RWPE2 (cell line): ENCODE measurements at regions not wholly inside any gene's neighbourhood (a gene's known extent, or its start where the extent isn't known, plus 50 kb on each side); places are given as distances from the start of the nearest gene placed in this dataset.

Experiments
- ATAC-seq: fragments of 200-7000 bp; cut with Tn5 transposase; 3 replicates; pipeline ENCODE4 v1.9.1; 2021; ENCODE audit warnings: low read depth
- DNase-seq: peaks from one replicate; pipeline ENCODE4 v3.0.0-alpha.2; 2020; ENCODE audit warnings: low spot score
- H3K27ac ChIP-seq: fragments of 450-650 bp; 2 replicates; pipeline ENCODE4 v1.5.1; 2017; ENCODE audit warnings: mild to moderate bottlenecking; ENCODE audit not compliant: poor library complexity, severe bottlenecking
- H3K27me3 ChIP-seq: fragments of 250-450 bp; sonication (Bioruptor Pico); 2 replicates; pipeline ENCODE4 v1.5.1; 2021; ENCODE audit warnings: mild to moderate bottlenecking, moderate library complexity; ENCODE audit not compliant: insufficient read depth, poor library complexity, severe bottlenecking
- H3K36me3 ChIP-seq: fragments of 250-450 bp; sonication (Bioruptor Pico); 2 replicates; pipeline ENCODE4 v1.5.1; 2020; ENCODE audit warnings: low read depth, mild to moderate bottlenecking, moderate library complexity
- H3K4me1 ChIP-seq: fragments of 250-450 bp; sonication (Bioruptor Pico); 2 replicates; pipeline ENCODE4 v1.5.1; 2021; ENCODE audit warnings: mild to moderate bottlenecking, moderate library complexity; ENCODE audit not compliant: insufficient read depth, poor library complexity, severe bottlenecking
- H3K4me3 ChIP-seq: fragments of 250-450 bp; sonication (Bioruptor Pico); 2 replicates; pipeline ENCODE4 v1.5.1; 2021; ENCODE audit warnings: mild to moderate bottlenecking, moderate library complexity; ENCODE audit not compliant: severe bottlenecking
- H3K9me3 ChIP-seq: fragments of 250-450 bp; sonication (Bioruptor Pico); 2 replicates; pipeline ENCODE4 v1.5.1; 2021; ENCODE audit warnings: mild to moderate bottlenecking, moderate library complexity; ENCODE audit not compliant: severe bottlenecking
- CTCF ChIP-seq: fragments of 450-650 bp; IDR thresholded peaks from one replicate; pipeline ENCODE4 v1.5.1; 2017; ENCODE audit warnings: mild to moderate bottlenecking, moderate library complexity; ENCODE audit not compliant: poor library complexity, severe bottlenecking

GRCh38 chr2:228613133-228613850 is 431.8 kb upstream of the SPHKAP start:
- Histone ChIP-seq H3K9me3 (no peaks in the 10 kb centered on the region), H3K4me3 (no peak overlapping the region), H3K27ac (no peak overlapping the region), H3K27me3 (no peaks in the 10 kb centered on the region), H3K36me3 (no peaks in the 10 kb centered on the region), H3K4me1 (peaks cover 11% of the 10 kb centered on the region)
- DNase-seq = no peak
- peak; percentile 92 for ATAC-seq
- TF ChIP-seq CTCF = no peak

GRCh38 chr2:228611171-228611570 is 429.7 kb upstream of the SPHKAP start:
- Histone ChIP-seq H3K4me1 (peaks cover 11% of the 10 kb centered on the region), H3K9me3 (no peaks in the 10 kb centered on the region), H3K27me3 (no peaks in the 10 kb centered on the region), H3K4me3 (no peak overlapping the region), H3K36me3 (no peaks in the 10 kb centered on the region), H3K27ac (no peak overlapping the region)
- DNase-seq (no peak), ATAC-seq (no peak)
- TF ChIP-seq CTCF = no peak

- H3K4me1 ChIP-seq = peaks cover 7% of the 10 kb centered on the region
- H3K27me3 ChIP-seq = peaks cover 3% of the 10 kb centered on the region
- no peak overlapping the region for H3K27ac ChIP-seq
- H3K4me3 ChIP-seq = no peak overlapping the region
- no peaks in the 10 kb centered on the region for H3K36me3 ChIP-seq
- no peak for ATAC-seq
- TF ChIP-seq CTCF = no peak
- DNase-seq = no peak
- H3K9me3 ChIP-seq = no peaks in the 10 kb centered on the region
Measured at GRCh38 chr2:228602288-228602687, 420.8 kb upstream of the SPHKAP start.

- Histone ChIP-seq H3K27me3 (no peaks in the 10 kb centered on the region), H3K4me1 (peaks cover 7% of the 10 kb centered on the region), H3K9me3 (no peaks in the 10 kb centered on the region), H3K27ac (no peak overlapping the region), H3K36me3 (no peaks in the 10 kb centered on the region), H3K4me3 (no peak overlapping the region)
- TF ChIP-seq CTCF = no peak
- peak; percentile 97 for ATAC-seq
- no peak for DNase-seq
Measured at GRCh38 chr2:228600265-228600664, 418.8 kb upstream of the SPHKAP start.

- Histone ChIP-seq H3K36me3 (no peaks in the 10 kb centered on the region), H3K27ac (no peak overlapping the region), H3K9me3 (no peaks in the 10 kb centered on the region), H3K4me3 (no peak overlapping the region), H3K27me3 (no peaks in the 10 kb centered on the region), H3K4me1 (peaks cover 7% of the 10 kb centered on the region)
- ATAC-seq = no peak
- no peak for TF ChIP-seq CTCF
- no peak for DNase-seq
Measured at GRCh38 chr2:228599781-228600180, 418.3 kb upstream of the SPHKAP start.
